ENCODE measurements at regions not wholly inside any gene's neighbourhood (a gene's known extent, or its start where the extent isn't known, plus 50 kb on each side); places are given as distances from the start of the nearest gene placed in this dataset.
"Not testable (repeated sequence)": the region's sequence is repeated elsewhere in the genome, so short reads cannot be mapped to it uniquely, and the experiment has no call there.

- Histone ChIP-seq H3K4me3 (no peak overlapping the region), H3K9me3 (replicated peaks in 1 of 3) (peaks cover 0 to 10% (median 0%) of the 10 kb centered on the region in 3 donors), H3K36me3 (replicated peaks in 1 of 2) (no peaks in the 10 kb centered on the region), H3K4me1 (replicated peaks in 1 of 2) (no peaks in the 10 kb centered on the region), H3K27me3 (no peaks in the 10 kb centered on the region), H3K27ac (no peak overlapping the region)
- no peak for TF ChIP-seq POLR2A (IDR thresholded peaks at IDR 0.05)
- TF ChIP-seq, protein P1, sequence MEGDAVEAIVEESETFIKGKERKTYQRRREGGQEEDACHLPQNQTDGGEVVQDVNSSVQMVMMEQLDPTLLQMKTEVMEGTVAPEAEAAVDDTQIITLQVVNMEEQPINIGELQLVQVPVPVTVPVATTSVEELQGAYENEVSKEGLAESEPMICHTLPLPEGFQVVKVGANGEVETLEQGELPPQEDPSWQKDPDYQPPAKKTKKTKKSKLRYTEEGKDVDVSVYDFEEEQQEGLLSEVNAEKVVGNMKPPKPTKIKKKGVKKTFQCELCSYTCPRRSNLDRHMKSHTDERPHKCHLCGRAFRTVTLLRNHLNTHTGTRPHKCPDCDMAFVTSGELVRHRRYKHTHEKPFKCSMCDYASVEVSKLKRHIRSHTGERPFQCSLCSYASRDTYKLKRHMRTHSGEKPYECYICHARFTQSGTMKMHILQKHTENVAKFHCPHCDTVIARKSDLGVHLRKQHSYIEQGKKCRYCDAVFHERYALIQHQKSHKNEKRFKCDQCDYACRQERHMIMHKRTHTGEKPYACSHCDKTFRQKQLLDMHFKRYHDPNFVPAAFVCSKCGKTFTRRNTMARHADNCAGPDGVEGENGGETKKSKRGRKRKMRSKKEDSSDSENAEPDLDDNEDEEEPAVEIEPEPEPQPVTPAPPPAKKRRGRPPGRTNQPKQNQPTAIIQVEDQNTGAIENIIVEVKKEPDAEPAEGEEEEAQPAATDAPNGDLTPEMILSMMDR (IDR thresholded peaks at IDR 0.05): no peak
- 58 to 78% (median 65%) methylated on average over 2 of the region's 2 CpGs for WGBS, 4 donors
- intact Hi-C loops (cut with DNase I): no loop called here
- peak in 1 of 7 donors; percentile 23 for DNase-seq
Measured at GRCh38 chr5:179405054-179405416, 59.8 kb upstream of the ADAMTS2 start.

- TF ChIP-seq POLR2A (IDR thresholded peaks at IDR 0.05): no peak
- TF ChIP-seq, protein P1 (IDR thresholded peaks at IDR 0.05): peak in 3 of 6 experiments; percentile 22 to 44 (median 30)
- WGBS, 4 donors: 76 to 95% (median 87%) methylated on average over 3 to 6 of the region's 6 CpGs
- DNase-seq: peak in 3 of 7 donors; percentile 21 to 55 (median 37)
- Histone ChIP-seq H3K36me3 (replicated peaks in 1 of 2) (no peaks in the 10 kb centered on the region), H3K27ac (no peak overlapping the region), H3K27me3 (no peaks in the 10 kb centered on the region), H3K9me3 (replicated peaks in 1 of 3) (peaks cover 0 to 15% (median 0%) of the 10 kb centered on the region in 3 donors), H3K4me3 (no peak overlapping the region), H3K4me1 (replicated peaks in 1 of 2) (no peaks in the 10 kb centered on the region)
- intact Hi-C loops (cut with DNase I): no loop called here
Measured at GRCh38 chr5:179404321-179405053, 59.2 kb upstream of the ADAMTS2 start.

GRCh38 chr5:179403426-179404147, 58.3 kb upstream of the ADAMTS2 start:
- 61 to 81% (median 74%) methylated on average over 5 to 6 of the region's 6 CpGs for whole genome bisulfite sequencing, 4 donors
- H3K4me3 ChIP-seq: no peak overlapping the region
- H3K9me3 ChIP-seq (replicated peaks in 1 of 3): peaks cover 0 to 19% (median 0%) of the 10 kb centered on the region in 3 donors
- H3K27ac ChIP-seq: no peak overlapping the region
- peak in 2 of 7 donors; percentile 8 to 23 for DNase-seq
- H3K36me3 ChIP-seq (replicated peaks in 1 of 2): no peaks in the 10 kb centered on the region
- H3K4me1 ChIP-seq (replicated peaks in 1 of 2): no peaks in the 10 kb centered on the region
- TF ChIP-seq POLR2A (IDR thresholded peaks at IDR 0.05): no peak
- TF ChIP-seq, protein P1 (IDR thresholded peaks at IDR 0.05): no peak
- no peaks in the 10 kb centered on the region for H3K27me3 ChIP-seq
- intact Hi-C loops (cut with DNase I): no loop called here

DNA sequence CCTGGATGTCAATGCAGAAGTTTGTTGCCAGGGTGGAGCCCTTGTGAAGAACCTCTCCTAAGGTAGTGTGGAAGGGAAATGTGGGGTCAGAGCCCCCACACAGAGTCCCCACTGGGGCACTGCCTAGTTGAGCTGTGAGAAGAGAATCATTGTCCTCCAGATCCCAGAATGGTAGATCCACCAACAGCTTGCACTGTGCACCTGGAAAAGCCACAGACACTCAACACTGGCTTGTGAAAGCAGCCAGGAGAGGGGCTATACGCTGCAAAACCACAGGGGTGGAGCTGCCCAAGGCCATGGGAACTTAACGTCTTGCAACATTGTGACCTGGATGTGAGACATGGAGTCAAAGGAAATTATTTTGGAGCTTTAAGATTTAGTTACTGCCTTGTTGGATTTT, 55.2 kb upstream of the ADAMTS2 start:
- H3K9me3 ChIP-seq (replicated peaks in 1 of 3): peaks cover 0 to 19% (median 0%) of the 10 kb centered on the region in 3 donors
- H3K36me3 ChIP-seq (replicated peaks in 1 of 2); H3K27me3 ChIP-seq; intact Hi-C loops (cut with DNase I); H3K27ac ChIP-seq; H3K4me1 ChIP-seq (replicated peaks in 1 of 2); H3K4me3 ChIP-seq: not testable (repeated sequence)
- WGBS, 4 donors: 44 to 73% (median 63%) methylated on average over 2 of the region's 2 CpGs
- DNase-seq: peak in 1 of 7 donors; percentile 7

All from adrenal gland (tissue), 9 donors.